MM.1S (cell line): ENCODE measurements at regions not wholly inside any gene's neighbourhood (a gene's known extent, or its start where the extent isn't known, plus 50 kb on each side); places are given as distances from the start of the nearest gene placed in this dataset.

Source experiments
- CTCF ChIP-seq: fragments of 300-600 bp; sonication (generic); IDR thresholded peaks from 2 replicates; pipeline ENCODE4 v1.5.1; 2016; ENCODE audit warnings: antibody characterized with exemption, low read length, mixed read lengths
- EZH2phosphoT487 ChIP-seq: fragments of 300-600 bp; sonication (generic); IDR thresholded peaks from 2 replicates; pipeline ENCODE4 v1.6.1; 2018; ENCODE audit warnings: antibody characterized with exemption, low read length

GRCh38 chr4:97500423-97500822 is 642.9 kb downstream of the STPG2 start:
- TF ChIP-seq CTCF (no peak), EZH2phosphoT487 (no peak)
